HG03442 (cell line): ENCODE measurements at regions not wholly inside any gene's neighbourhood (a gene's known extent, or its start where the extent isn't known, plus 50 kb on each side); places are given as distances from the start of the nearest gene placed in this dataset.
"Not testable (repeated sequence)": the region's sequence is repeated elsewhere in the genome, so short reads cannot be mapped to it uniquely, and the experiment has no call there.

Source experiments
- ATAC-seq: cut with Tn5 transposase; IDR thresholded peaks from one replicate; pipeline ENCODE4 v1.9.1; 2021; ENCODE audit warnings: mild to moderate bottlenecking, moderate library complexity; ENCODE audit not compliant: unreplicated experiment

DNA sequence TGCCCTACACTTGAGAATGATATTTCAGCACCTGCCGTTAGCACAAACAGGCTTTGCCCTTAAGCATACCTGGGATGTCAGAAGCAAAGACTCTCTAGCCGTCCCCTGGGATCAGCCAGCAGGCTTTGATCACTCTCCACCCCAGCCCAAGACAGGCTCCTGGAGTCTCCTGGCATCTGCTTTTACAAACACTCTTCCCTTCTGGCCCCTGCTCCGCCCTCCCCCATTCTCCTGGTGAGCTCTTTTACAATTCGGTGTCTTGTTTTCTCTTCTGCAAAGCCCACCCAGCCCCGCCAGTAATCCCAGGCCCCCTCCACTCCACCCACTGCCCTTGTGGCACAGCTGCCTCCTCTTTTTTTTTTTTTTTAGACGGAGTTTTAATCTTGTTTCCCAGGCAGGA, 50.4 kb downstream of the KATNIP start:
- no peak for ATAC-seq

DNA sequence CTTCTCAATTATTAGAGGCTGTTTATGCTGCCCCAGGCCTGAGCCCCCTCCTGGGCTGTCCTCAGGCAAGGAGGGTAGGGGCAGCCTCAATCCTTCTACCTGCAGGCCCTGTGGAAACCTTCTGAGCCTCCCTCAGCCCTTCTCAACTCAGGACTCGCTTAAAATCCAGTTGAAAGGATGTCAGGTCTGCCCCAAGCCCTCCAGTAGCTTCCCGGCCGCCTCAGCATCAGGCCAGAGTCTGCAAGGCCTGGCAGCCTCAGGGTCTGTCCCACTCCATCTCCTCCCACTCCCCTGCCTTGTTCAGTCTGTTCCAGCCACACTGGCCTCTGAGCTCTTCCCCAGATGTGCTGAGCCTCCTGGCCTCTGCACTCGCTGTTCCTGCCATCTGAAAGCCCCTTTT, 52.2 kb downstream of the KATNIP start:
- no peak for ATAC-seq

DNA sequence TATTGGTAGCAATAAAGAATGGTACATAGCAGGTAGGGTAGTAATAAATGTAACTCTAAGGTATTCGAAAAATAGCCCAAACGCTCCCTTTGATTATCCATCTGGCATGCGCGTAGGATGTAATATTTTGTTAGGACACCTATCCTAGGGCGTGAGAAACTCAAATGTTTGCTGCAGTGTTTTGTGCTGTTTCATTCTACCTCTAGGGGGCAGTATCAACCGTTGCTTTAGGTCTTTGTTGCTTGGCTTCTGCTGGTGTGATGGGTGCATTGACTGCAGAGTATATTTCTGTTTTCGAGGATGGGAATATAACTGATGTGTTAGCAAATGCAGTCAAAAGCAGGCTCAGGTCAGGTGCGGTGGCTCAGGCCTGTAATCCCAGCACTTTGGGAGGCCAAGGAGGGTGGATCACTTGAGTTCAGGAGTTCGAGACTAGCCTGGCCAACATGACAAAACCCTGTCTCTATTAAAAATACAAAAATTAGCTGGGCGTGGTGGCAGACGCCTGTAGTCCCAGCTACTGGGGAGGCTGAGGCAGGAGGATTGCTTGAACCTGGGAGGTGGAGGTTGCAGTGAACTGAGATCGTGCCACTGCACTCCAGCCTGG, 55.7 kb downstream of the KATNIP start:
- not testable (repeated sequence) for ATAC-seq

DNA sequence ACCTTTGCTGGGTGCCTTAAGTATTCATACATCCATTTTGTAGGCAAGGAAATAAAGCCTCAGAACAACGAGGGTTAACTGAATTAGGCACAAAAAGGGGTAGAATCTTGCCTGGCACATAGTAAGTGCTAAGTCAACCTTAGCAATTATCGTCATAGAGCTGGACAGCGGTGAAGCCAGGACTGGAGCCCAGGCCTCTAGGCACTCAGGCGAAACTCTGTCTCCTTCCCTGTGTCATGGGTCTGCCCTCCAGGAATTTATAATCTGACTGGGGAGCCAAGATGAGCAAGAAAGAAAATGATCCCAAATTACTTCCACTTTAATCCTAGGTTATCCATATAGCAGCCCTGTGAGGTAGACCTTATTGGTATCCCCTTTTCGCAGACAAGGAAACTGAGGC, 61.4 kb downstream of the KATNIP start:
- ATAC-seq: no peak

DNA sequence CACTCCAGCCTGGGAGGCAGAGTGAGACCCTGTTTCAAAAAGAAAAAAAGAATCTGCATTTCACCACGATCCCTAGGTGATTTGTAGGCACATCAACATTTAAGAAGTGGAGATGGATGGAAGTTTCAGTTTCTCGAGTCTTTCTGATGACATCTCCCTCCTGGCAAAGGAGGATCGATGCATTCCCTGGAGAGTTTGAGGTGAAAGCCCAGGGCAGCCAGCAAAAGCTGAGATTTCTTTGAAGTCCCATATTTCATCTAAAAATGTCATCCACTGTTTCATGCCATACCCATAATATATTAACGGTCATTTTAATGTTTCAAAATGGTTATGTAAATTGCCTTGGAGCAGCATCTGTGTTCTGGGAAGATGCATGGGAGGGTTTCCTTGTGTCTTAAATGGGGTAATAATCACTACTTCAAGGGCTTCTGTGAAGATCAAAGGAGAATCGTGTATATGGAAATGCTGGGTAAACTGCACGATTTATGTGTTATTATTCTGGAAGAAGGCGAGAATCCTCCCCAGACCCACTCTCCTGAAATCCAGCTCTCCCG, 63.4 kb downstream of the KATNIP start:
- no peak for ATAC-seq

DNA sequence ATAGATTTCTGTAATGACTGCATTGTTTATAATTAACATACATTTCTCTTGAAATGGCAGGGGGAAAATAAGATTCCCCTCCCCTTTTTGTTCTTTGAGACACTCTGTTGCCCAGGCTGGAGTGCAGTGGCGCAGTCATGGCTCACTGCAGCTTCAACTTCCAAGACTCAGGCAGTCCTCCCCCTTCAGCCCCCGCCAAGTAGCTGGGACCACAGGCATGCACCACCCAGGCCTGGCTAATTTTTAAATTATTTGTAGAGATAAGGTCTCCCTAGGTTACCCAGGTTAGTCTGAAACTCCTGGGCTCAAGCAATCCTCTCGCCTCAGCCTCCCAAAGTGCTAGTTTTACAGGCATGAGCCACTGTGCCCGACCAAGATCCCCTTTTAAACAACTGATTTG, 67.7 kb downstream of the KATNIP start:
- ATAC-seq: no peak

DNA sequence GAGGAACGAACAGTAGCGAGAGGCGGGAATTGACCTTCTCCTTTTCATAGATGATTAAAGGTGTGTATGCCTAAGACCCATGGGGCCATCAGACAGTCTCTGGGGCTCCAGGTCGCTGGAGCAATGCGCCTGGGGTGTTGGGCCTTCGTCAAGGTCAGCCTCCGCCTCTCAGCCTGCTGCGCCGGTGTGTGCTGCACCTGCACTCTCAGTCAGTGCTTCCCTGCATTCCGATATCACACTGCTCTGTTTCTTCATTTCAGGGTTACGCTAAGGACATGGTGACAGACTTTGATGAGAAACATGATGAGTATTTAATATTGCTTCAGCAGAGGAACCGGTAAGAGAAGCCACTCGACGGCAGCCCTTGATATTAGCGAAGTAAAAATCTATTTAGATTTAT, 68.2 kb downstream of the KATNIP start:
- ATAC-seq: no peak

DNA sequence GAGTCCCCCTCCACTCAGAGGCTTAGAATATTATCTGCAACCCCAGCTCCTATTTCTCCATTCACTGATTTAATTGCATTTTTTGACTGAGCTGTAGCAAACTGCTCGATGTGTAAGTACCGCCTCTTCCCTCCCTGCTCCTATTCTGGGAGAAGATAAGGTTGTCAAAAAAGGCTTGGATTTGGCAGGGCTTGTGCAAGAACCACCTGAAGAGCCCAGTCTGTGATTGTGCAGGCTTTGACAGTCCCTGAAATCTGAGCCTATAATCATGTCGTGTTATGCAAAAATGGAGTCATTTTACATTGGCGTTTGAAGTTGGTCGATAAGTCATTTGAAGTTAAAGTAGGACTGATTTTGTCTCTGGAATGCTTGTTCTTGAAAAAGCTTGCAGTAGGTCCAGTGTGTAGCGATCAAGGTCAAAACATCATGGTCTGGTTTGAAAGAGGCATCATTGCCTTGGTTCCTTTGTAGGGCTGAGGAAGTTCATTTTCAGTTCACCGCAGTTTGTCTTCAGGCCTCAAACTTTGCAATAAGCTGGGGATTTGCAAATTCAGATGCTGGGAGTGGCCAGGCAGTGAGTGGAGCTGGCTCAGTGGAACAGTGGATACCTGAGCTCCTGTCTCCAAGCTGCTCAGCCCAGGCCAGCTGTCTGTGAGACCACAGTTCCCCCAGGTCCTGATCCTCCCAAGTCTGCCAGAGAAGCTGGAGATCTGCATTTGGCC, 68.8 kb downstream of the KATNIP start:
- ATAC-seq: no peak

DNA sequence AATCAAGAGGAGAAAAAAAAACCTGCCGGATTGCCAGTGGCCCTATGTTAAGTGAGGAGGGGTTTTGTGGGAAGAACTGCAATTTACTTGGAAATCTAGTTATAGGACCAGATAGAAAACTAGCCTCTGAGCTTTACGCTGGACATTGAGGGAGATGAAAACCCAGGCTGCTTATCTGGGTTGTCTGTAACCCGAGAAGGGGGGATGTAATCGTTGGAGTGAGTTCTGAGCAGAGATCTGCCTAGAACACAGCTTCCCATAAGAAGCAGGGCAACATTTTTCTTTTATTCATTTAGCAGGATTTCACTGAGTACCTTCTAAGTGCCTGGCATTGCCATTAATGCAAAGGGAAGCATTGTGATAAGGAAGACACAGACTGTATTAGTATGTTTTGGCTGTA, 70.6 kb downstream of the KATNIP start:
- no peak for ATAC-seq

DNA sequence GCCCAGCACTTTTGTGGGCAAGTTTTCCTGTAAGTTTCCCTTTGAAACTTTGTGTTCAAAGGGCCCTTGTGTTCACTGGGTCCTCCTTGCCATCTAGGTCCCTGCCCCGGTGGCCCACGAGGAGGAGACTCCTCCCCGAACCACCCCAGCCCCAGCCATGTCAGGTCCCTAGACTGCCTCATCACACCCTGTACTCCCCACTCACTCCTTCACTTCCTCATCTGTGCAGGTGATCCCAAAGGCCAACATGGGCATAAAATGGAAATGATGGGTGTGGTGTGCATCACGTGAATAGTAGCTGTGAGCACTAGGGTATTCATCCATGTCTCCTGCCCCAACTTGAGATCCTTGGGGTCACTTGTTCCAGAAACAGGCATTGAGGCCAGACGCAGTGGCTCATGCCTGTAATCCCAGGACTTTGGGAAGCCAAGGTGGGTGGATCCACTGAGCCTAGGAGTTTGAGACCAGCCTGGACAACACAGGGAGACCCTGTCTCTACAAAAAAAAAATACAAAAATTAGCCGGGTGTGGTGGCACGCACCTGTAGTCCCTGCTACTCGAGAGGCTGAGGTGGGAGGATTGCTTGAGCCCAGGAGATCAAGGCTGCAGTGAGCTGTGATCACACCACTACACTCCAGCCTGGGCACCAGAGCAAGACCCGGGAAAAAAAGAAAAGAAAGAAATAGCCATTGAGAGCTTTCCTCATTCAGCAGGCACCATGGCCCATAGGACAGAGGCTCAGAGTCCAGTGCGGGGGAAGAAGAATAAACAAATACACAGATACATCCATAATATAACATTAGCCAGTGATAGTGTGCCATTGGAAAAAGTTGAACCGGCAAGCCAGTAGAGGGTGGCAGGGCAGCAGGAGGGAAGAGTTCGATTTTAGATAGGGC, 74.5 kb downstream of the KATNIP start:
- no peak for ATAC-seq

DNA sequence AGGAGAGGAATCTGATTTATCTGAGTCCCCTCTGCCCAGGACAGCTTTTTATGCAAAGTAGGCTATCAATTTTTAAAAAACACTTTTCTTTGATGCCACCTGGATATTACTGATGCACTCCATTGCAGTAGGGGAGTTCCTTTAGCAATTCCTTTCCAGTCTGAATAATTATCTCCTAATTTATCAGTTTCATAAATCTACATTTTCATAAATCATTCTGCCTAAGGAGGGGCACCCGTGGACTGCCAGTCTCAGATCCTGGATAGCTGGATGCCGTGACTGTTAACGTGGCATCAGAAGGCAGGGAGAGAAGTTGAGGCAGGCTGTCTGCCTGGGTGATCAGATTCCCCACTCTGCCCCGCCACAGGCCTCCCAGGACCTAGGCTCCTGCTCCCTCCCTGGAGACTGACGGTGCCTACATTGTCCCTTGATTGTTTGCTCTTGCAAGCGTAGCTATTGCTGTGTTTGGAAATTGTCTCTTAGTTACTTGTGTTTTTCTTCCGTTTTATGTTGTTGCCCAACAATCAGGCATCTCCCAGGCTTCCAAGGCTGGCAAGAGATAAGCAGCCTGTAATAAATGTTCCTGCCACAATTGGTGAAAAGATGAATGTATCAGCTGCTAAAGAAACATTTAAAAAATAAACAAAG, 75.2 kb downstream of the KATNIP start:
- ATAC-seq: no peak

DNA sequence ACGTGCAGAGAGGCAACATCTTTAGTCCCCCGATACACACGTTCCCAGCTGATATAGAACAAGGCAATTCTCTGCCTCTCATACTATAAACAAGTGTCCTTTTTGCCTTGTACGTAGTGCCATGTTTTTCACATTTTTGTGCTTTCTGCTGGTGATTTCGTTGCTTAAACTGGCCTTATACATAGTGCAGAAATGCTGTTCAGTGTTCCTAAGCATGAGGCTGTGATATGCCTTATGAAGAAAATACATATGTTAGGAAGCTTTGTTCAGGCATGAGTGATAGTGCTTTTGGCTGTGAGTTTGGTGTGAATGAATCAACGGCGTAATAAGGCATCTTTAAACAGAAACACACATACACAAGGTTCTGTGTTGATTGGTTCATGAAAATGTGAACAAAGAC, 77.2 kb downstream of the KATNIP start:
- no peak for ATAC-seq

DNA sequence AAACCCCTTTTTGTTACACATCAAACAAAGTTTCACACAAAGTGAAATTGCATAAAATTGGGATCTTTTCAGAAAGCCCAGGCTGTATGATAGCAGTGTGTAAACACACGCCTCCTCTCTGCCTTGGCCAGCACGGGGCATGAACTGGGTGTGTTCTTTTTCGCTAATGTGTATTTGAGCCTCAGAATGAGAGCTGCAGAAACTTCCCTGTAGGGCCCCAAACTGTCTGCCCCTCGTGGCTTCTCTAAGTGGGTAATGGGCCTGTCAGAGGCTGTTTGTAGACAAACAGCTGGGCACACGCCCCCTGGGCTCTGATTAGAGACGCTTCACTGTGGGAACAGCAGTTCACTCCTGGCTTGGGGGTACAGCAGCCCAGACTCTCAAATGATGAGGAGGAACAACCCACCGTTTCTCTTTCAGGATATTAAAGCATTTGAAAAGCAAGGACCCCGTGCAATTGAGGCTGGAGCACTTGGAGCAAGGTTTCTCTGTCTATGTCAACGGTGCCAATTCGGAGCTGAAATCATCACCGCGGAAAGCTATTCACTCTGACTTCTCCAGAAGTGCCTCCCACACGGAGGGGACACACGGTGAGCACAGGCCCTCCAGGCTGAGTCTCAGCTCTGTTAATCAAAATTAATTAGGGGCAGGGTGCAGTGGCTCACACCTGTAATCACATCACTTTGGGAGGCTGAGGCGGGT, 78.4 kb downstream of the KATNIP start:
- ATAC-seq: no peak

DNA sequence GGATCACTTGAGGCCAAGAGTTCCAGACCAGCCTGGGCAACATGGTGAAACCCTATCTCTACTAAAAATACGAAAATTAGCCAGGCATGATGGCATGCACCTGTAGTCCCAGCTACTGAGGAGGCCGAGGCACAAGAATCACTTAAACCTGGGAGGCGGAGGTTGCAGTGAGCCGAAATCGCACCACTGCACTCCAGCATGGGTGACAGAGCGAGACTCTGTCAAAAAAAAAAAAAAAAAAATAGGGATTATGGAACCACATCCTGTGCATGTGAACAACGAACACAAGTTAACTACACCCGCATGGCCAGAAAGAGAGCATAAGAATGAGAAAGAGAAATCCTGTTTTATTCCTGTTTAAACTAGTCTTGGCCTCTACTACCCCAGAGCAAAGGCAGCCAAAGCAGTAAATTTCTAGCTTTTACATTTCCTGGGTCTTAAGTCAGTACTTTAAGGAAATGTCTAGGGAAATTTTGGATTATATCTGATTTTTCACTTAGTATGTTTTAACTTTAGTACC, 79.1 kb downstream of the KATNIP start:
- not testable (repeated sequence) for ATAC-seq

DNA sequence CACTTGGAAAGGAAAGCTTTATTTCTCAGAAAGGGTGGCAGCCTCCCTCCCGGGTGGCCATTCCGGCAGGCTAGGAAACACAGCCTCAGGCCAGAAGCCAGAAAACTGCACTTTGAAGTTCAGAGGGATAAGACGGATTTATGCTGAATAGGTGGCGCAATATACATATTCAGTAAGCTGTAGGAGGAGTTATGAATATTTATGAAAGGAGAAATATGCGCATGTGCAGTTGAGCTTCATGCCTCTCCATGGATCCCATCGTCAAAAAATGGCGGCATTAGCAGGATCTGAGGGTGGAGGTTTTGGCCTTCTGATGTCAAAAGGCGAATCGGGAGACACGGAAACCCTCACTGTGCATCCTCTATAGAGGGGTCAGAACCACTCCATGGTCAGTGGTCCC, 82.3 kb downstream of the KATNIP start:
- no peak for ATAC-seq

DNA sequence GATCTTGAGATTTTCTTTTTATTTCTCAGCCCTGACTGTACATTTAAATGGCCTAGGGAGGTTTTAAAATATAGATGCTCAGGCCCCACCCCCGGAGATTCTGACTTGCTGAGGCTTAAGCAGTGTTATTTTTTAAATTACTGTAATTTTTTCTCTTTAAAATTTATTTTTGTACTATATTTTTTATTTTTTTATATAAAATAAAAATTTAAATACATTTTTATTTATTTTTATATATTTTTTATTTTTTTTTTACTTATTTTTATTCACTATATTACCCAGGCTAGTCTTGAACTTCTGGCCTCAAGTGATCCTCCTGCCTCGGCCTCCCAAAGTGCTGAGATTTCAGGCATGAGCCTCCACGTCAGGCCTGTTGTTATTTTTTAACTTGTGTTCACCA, 83.3 kb downstream of the KATNIP start:
- ATAC-seq: no peak

DNA sequence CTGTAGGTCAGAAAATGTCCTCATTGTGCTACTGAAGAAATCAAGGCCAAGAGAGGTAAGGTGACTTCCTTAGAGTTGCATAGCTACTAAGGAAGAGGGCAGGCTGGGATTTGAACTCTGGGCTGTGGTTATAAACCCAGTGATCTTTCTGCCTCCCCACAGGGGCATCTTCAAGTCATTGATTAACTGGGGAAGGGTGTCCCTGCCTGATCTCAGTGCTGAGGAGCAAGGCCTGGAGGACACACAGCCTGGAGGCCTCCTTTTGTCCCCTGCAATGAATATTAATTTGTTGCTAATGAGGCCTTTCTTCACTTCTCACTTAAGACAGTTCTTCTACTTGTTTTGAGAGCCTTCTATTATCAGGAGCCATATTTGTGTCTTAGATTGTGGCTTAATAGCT, 83.8 kb downstream of the KATNIP start:
- ATAC-seq: no peak

DNA sequence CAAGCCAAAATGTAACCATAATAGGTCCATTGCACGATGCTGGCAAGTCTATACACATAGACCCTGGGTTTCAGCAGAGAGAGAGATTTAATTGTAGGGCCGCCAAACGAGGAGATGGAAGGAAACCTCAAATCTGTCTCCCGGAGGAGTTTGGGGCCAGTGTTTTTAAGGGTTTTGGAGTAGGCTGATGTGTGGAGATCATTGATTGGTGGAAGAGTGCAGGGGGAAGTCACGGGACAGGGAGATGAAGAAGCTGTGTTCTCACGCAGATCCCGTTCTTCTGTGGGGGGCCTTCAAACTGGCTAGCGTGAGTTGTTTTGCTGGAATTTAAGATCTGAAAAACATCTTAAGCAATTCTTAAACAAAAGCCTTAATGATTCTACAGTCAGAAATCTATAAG, 84.8 kb downstream of the KATNIP start:
- no peak for ATAC-seq

DNA sequence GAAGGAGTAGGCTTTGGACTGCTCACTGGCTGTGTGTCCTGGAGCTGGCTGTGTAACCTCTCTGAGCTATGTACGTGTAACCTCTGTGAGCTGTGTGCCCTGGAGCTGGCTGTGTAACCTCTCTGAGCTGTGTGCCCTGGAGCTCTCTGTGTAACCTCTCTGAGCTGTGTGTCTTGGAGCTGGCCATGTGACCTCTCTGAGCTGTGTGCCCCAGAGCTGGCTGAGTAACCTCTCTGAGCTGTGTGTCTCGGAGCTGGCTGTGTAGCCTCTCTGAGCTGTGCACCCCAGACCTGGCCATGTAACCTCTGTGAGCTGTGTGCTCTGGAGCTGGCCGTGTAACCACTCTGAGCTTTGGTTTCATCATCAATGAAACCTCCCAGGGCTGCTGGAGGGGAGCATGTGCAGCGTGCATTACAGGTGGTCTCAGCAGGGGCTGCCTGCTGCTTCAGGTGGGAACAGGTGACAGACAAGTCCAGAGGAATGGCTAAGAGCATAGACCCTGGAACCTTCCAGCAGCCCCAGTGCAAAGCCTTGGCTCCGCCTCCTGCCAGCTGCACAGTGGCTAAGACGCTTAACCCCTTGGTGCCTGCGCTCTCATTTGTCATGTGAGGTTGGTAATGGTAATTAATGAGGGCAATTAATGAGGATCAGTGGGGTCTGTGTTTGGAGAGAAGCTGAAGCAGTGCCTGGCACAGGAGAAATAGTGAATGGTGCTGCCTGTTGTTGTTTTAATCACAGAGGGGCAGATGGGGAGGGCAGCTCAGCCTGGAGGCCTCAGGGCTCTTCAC, 86.7 kb downstream of the KATNIP start:
- ATAC-seq: no peak
